CD4-positive, alpha-beta T cell (primary cell): ENCODE measurements at regions not wholly inside any gene's neighbourhood (a gene's known extent, or its start where the extent isn't known, plus 50 kb on each side); places are given as distances from the start of the nearest gene placed in this dataset.

ENCODE experiments used
- ATAC-seq: fragments of 200-7000 bp; cut with Tn5 transposase; one replicate; pipeline ENCODE4 v1.10.0; 2022; ENCODE audit warnings: mild to moderate bottlenecking; ENCODE audit not compliant: poor library complexity
- CTCF ChIA-PET: fragments of 350-600 bp; sonication (Branson Sonifier 250); formaldehyde crosslinking; loops from one replicate; lab custom pipeline; 2021; ENCODE audit warnings: antibody characterized with exemption, inconsistent platforms; lab: Charles Lee
- POLR2A ChIA-PET: fragments of 350-600 bp; sonication (Branson Sonifier 250); formaldehyde crosslinking; loops from one replicate; lab custom pipeline; 2021; ENCODE audit warnings: antibody characterized with exemption, inconsistent platforms; lab: Charles Lee
- DNase-seq, 14 experiments: peaks; one replicate each; pipeline ENCODE4 v3.0.0-alpha.2; 2013 to 2020; ENCODE audit warnings: mixed read lengths in 2 of 14
- H3K27ac ChIP-seq, 2 donors: one replicate each; pipeline versions ENCODE4 v1.5.1 to v1.7.0; 2013; ENCODE audit warnings: low read length in 2 of 2, low read depth in 1 of 2, mild to moderate bottlenecking in 1 of 2
- H3K27me3 ChIP-seq, 2 experiments: 1 replicate in 1 of 2; 2 replicates in 1 of 2; pipeline versions ENCODE4 v1.6.1 to v1.7.0; 2013; ENCODE audit warnings: low read length in 2 of 2, control low read depth in 1 of 2, mild to moderate bottlenecking in 1 of 2, moderate library complexity in 1 of 2; ENCODE audit not compliant: insufficient read depth in 2 of 2, control insufficient read depth in 1 of 2
- H3K36me3 ChIP-seq: one replicate; pipeline ENCODE4 v1.6.1; 2013; ENCODE audit warnings: low read length, control low read depth; ENCODE audit not compliant: insufficient read depth
- H3K4me1 ChIP-seq: one replicate; pipeline ENCODE4 v1.6.1; 2013; ENCODE audit warnings: low read length, control low read depth; ENCODE audit not compliant: insufficient read depth
- H3K4me3 ChIP-seq: one replicate; pipeline ENCODE4 v1.5.1; 2013; ENCODE audit warnings: mild to moderate bottlenecking, low read length, moderate library complexity
- H3K9me3 ChIP-seq, 2 experiments: 1 replicate in 1 of 2; 2 replicates in 1 of 2; pipeline versions ENCODE4 v1.6.1 to v1.7.0; 2013; ENCODE audit warnings: low read length in 2 of 2, mild to moderate bottlenecking in 2 of 2, control low read depth in 1 of 2, moderate library complexity in 1 of 2; ENCODE audit not compliant: control insufficient read depth in 1 of 2, insufficient read depth in 1 of 2
- H3K27ac Mint-ChIP-seq: one replicate; pipeline ENCODE4 v1.8.0; 2020; ENCODE audit warnings: mixed read lengths
- H3K27me3 Mint-ChIP-seq: one replicate; pipeline ENCODE4 v1.8.0; 2021; ENCODE audit warnings: mixed read lengths
- H3K36me3 Mint-ChIP-seq: one replicate; pipeline ENCODE4 v1.8.0; 2021; ENCODE audit warnings: low read depth, mixed read lengths
- H3K4me1 Mint-ChIP-seq: one replicate; pipeline ENCODE4 v1.8.0; 2021; ENCODE audit warnings: low read depth, mixed read lengths
- H3K4me3 Mint-ChIP-seq: one replicate; pipeline ENCODE4 v1.8.0; 2020; ENCODE audit warnings: mild to moderate bottlenecking, mixed read lengths
- H3K9me3 Mint-ChIP-seq: one replicate; pipeline ENCODE4 v1.8.0; 2020; ENCODE audit warnings: mixed read lengths
- CTCF ChIP-seq: fragments of 200-600 bp; IDR thresholded peaks from one replicate; pipeline ENCODE4 v1.8.0; 2022; ENCODE audit warnings: antibody characterized with exemption, mild to moderate bottlenecking
- intact Hi-C, 2 experiments: fragments of 100-400 bp; cut with DNase I in 1 of 2; cut with micrococcal nuclease in 1 of 2; formaldehyde crosslinking; loops; one replicate each; pipeline versions ENCODE4 v1.15.1 to v1.9.0; 2023 to 2025; cut with DNase I, micrococcal nuclease

GRCh38 chr12:29882846-29883245 lies 99.1 kb upstream of the TMTC1 start:
- CTCF ChIA-PET, result no interaction called here
- Histone ChIP-seq H3K36me3 (no peaks in the 10 kb centered on the region), H3K4me1 (no peaks in the 10 kb centered on the region), H3K27me3 (no peaks in the 10 kb centered on the region), H3K4me3 (no peak overlapping the region), H3K27ac (no peak overlapping the region), H3K9me3 (no peaks in the 10 kb centered on the region)
- DNase-seq, result no peak
- no peak for TF ChIP-seq CTCF
- Mint-ChIP-seq H3K4me1 (no peaks in the 10 kb centered on the region), H3K27me3 (no peaks in the 10 kb centered on the region), H3K27ac (no peak overlapping the region), H3K9me3 (peaks cover 15% of the 10 kb centered on the region), H3K4me3 (no peak overlapping the region), H3K36me3 (no peaks in the 10 kb centered on the region)
- intact Hi-C loops, result no loop called here
- POLR2A ChIA-PET, result no interaction called here
- ATAC-seq, result no peak

GRCh38 chr12:29880987-29881386 lies 97.2 kb upstream of the TMTC1 start:
- Mint-ChIP-seq H3K4me1 (no peaks in the 10 kb centered on the region), H3K36me3 (no peaks in the 10 kb centered on the region), H3K27me3 (no peaks in the 10 kb centered on the region), H3K4me3 (no peak overlapping the region), H3K9me3 (peaks cover 16% of the 10 kb centered on the region), H3K27ac (no peak overlapping the region)
- no peak for TF ChIP-seq CTCF
- Histone ChIP-seq H3K4me3 (no peak overlapping the region), H3K27me3 (no peaks in the 10 kb centered on the region), H3K27ac (no peak overlapping the region), H3K36me3 (no peaks in the 10 kb centered on the region), H3K4me1 (no peaks in the 10 kb centered on the region), H3K9me3 (no peaks in the 10 kb centered on the region)
- CTCF ChIA-PET, result no interaction called here
- POLR2A ChIA-PET, result no interaction called here
- intact Hi-C loops, result no loop called here
- no peak for ATAC-seq
- no peak for DNase-seq

GRCh38 chr12:29879606-29880308 lies 96.0 kb upstream of the TMTC1 start:
- ChIA-PET POLR2A (no interaction called here), CTCF (no interaction called here)
- H3K4me1 ChIP-seq, result no peaks in the 10 kb centered on the region
- H3K27ac ChIP-seq, result no peak overlapping the region
- DNase-seq (no peak), ATAC-seq (no peak)
- H3K9me3 ChIP-seq, result no peaks in the 10 kb centered on the region
- no peak overlapping the region for H3K27ac Mint-ChIP-seq
- intact Hi-C loops, result no loop called here
- H3K4me3 ChIP-seq, result no peak overlapping the region
- no peaks in the 10 kb centered on the region for H3K36me3 ChIP-seq
- H3K27me3 Mint-ChIP-seq, result no peaks in the 10 kb centered on the region
- H3K4me1 Mint-ChIP-seq, result no peaks in the 10 kb centered on the region
- H3K27me3 ChIP-seq, result no peaks in the 10 kb centered on the region
- TF ChIP-seq CTCF, result no peak
- H3K4me3 Mint-ChIP-seq, result no peak overlapping the region
- H3K36me3 Mint-ChIP-seq, result no peaks in the 10 kb centered on the region
- H3K9me3 Mint-ChIP-seq, result peaks cover 14% of the 10 kb centered on the region
